Globus pallidus (tissue), 1 donor: ENCODE measurements at regions not wholly inside any gene's neighbourhood (a gene's known extent, or its start where the extent isn't known, plus 50 kb on each side); places are given as distances from the start of the nearest gene placed in this dataset.

Experiments used
- DNase-seq: peaks from one replicate; pipeline ENCODE4 v3.0.0-alpha.2; 2015; ENCODE audit warnings: low spot score

GRCh38 chr13:67662997-67663396 lies 432.9 kb upstream of the PCDH9 start:
- no peak for DNase-seq

- DNase-seq, result no peak
These were observed 422.8 kb upstream of the PCDH9 start for GRCh38 chr13:67652887-67653286.

GRCh38 chr13:67651908-67652465 lies 421.9 kb upstream of the PCDH9 start:
- no peak for DNase-seq

GRCh38 chr13:67650471-67650870 lies 420.3 kb upstream of the PCDH9 start:
- DNase-seq, result no peak

- no peak for DNase-seq
These were observed 415.8 kb upstream of the PCDH9 start for GRCh38 chr13:67645874-67646467.

GRCh38 chr13:67643516-67644055 lies 413.4 kb upstream of the PCDH9 start:
- no peak for DNase-seq

GRCh38 chr13:67642657-67643056 lies 412.5 kb upstream of the PCDH9 start:
- peak; percentile 10 for DNase-seq

GRCh38 chr13:67635754-67636153 lies 405.6 kb upstream of the PCDH9 start:
- no peak for DNase-seq

GRCh38 chr13:67632590-67632989 lies 402.5 kb upstream of the PCDH9 start:
- DNase-seq, result no peak

GRCh38 chr13:67630640-67631039 lies 400.5 kb upstream of the PCDH9 start:
- DNase-seq, result no peak

GRCh38 chr13:67623630-67624029 lies 393.5 kb upstream of the PCDH9 start:
- no peak for DNase-seq

- no peak for DNase-seq
These were observed 390.5 kb upstream of the PCDH9 start for GRCh38 chr13:67620665-67621064.

GRCh38 chr13:67619995-67620380 lies 389.9 kb upstream of the PCDH9 start:
- no peak for DNase-seq

GRCh38 chr13:67619351-67619994 lies 389.3 kb upstream of the PCDH9 start:
- DNase-seq, result no peak

- no peak for DNase-seq
These were observed 384.4 kb upstream of the PCDH9 start for GRCh38 chr13:67614579-67614978.

GRCh38 chr13:67614013-67614412 lies 383.9 kb upstream of the PCDH9 start:
- no peak for DNase-seq

- no peak for DNase-seq
These were observed 358.5 kb upstream of the PCDH9 start for GRCh38 chr13:67588607-67589006.

GRCh38 chr13:67577361-67577760 lies 347.2 kb upstream of the PCDH9 start:
- DNase-seq, result no peak

- DNase-seq, result no peak
These were observed 344.4 kb upstream of the PCDH9 start for GRCh38 chr13:67574320-67575233.

GRCh38 chr13:67568205-67568604 lies 338.1 kb upstream of the PCDH9 start:
- DNase-seq, result no peak

- DNase-seq, result no peak
These were observed 327.6 kb upstream of the PCDH9 start for GRCh38 chr13:67557642-67558241.

- DNase-seq, result no peak
These were observed 327.0 kb upstream of the PCDH9 start for GRCh38 chr13:67557118-67557517.
